Mammary epithelial cell (primary cell): ENCODE measurements at regions not wholly inside any gene's neighbourhood (a gene's known extent, or its start where the extent isn't known, plus 50 kb on each side); places are given as distances from the start of the nearest gene placed in this dataset.
"Not testable (repeated sequence)": the region's sequence is repeated elsewhere in the genome, so short reads cannot be mapped to it uniquely, and the experiment has no call there.

ENCODE experiments used
- EZH2 ChIP-seq: IDR thresholded peaks from 2 replicates; pipeline ENCODE4 v1.6.1; 2012; ENCODE audit warnings: low read length, inconsistent platforms, borderline replicate concordance
- TF ChIP-seq, protein P1 (sequence below), 2 donors: IDR thresholded peaks in 1 of 2; conservative IDR thresholded peaks in 1 of 2; 2 replicates each; pipeline ENCODE4 v1.5.1; 2011 to 2012; ENCODE audit warnings: inconsistent platforms in 2 of 2, low read length in 2 of 2, mild to moderate bottlenecking in 2 of 2, control low read depth in 1 of 2, low read depth in 1 of 2; ENCODE audit not compliant: insufficient read depth in 1 of 2; ENCODE audit errors: extremely low read depth in 1 of 2

DNA sequence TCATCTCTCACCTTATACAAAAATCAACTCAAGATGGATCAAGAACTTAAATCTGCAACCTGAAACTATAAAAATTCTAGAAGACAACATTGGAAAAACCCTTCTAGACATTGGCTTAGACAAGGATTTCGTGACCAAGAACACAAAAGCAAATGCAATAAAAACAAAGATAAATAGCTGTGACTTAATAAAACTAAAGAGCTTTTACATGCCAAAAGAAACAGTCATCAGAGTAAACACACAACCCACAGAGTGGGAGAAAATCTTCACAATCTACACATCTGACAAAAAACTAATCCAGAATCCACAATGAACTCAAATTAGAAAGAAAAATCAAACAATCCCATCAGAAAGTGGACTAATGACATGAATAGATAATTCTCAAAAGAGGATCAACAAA, 532.4 kb downstream of the KIF20B start:
- TF ChIP-seq, protein P1, sequence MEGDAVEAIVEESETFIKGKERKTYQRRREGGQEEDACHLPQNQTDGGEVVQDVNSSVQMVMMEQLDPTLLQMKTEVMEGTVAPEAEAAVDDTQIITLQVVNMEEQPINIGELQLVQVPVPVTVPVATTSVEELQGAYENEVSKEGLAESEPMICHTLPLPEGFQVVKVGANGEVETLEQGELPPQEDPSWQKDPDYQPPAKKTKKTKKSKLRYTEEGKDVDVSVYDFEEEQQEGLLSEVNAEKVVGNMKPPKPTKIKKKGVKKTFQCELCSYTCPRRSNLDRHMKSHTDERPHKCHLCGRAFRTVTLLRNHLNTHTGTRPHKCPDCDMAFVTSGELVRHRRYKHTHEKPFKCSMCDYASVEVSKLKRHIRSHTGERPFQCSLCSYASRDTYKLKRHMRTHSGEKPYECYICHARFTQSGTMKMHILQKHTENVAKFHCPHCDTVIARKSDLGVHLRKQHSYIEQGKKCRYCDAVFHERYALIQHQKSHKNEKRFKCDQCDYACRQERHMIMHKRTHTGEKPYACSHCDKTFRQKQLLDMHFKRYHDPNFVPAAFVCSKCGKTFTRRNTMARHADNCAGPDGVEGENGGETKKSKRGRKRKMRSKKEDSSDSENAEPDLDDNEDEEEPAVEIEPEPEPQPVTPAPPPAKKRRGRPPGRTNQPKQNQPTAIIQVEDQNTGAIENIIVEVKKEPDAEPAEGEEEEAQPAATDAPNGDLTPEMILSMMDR (conservative IDR thresholded peaks at IDR 0.05 in 1 of 2, IDR thresholded peaks at IDR 0.05 in 1 of 2; ENCODE audit: extremely low read depth in 1 of 2, insufficient read depth in 1 of 2, low read depth in 1 of 2, low read length in 2 of 2) = not testable (repeated sequence)
- not testable (repeated sequence) for TF ChIP-seq EZH2
